ENCODE measurements at regions not wholly inside any gene's neighbourhood (a gene's known extent, or its start where the extent isn't known, plus 50 kb on each side); places are given as distances from the start of the nearest gene placed in this dataset.

GRCh38 chr12:107957459-107957858, 171.6 kb upstream of the WSCD2 start:
- DNase-seq (ENCODE audit: extremely low spot score, insufficient read length, low read depth) = no peak
- FAIRE-seq = no peak

- FAIRE-seq (no peak), DNase-seq (ENCODE audit: extremely low spot score, insufficient read length, low read depth) (no peak)
These were observed 165.5 kb upstream of the WSCD2 start for GRCh38 chr12:107963635-107964034.

GRCh38 chr12:107967170-107967569, 161.9 kb upstream of the WSCD2 start:
- no peak for DNase-seq (ENCODE audit: extremely low spot score, insufficient read length, low read depth)
- FAIRE-seq = no peak

- no peak for DNase-seq (ENCODE audit: extremely low spot score, insufficient read length, low read depth)
- no peak for FAIRE-seq
These were observed 155.1 kb upstream of the WSCD2 start for GRCh38 chr12:107973950-107974349.

GRCh38 chr12:107976331-107976730, 152.8 kb upstream of the WSCD2 start:
- no peak for DNase-seq (ENCODE audit: extremely low spot score, insufficient read length, low read depth)
- FAIRE-seq = no peak

- FAIRE-seq (no peak), DNase-seq (ENCODE audit: extremely low spot score, insufficient read length, low read depth) (no peak)
These were observed 150.9 kb upstream of the WSCD2 start for GRCh38 chr12:107978201-107978600.

- DNase-seq (ENCODE audit: extremely low spot score, insufficient read length, low read depth) = no peak
- no peak for FAIRE-seq
These were observed 150.4 kb upstream of the WSCD2 start for GRCh38 chr12:107978641-107979040.

- no peak for FAIRE-seq
- no peak for DNase-seq (ENCODE audit: extremely low spot score, insufficient read length, low read depth)
These were observed 145.2 kb upstream of the WSCD2 start for GRCh38 chr12:107983756-107984472.

GRCh38 chr12:107984973-107985372, 144.1 kb upstream of the WSCD2 start:
- FAIRE-seq (no peak), DNase-seq (ENCODE audit: extremely low spot score, insufficient read length, low read depth) (no peak)

GRCh38 chr12:107986183-107986582, 142.9 kb upstream of the WSCD2 start:
- DNase-seq (ENCODE audit: extremely low spot score, insufficient read length, low read depth) (no peak), FAIRE-seq (no peak)

GRCh38 chr12:107990325-107990724, 138.8 kb upstream of the WSCD2 start:
- DNase-seq (ENCODE audit: extremely low spot score, insufficient read length, low read depth) = no peak
- peak; percentile 41 for FAIRE-seq

GRCh38 chr12:107992029-107992428, 137.1 kb upstream of the WSCD2 start:
- FAIRE-seq (no peak), DNase-seq (ENCODE audit: extremely low spot score, insufficient read length, low read depth) (no peak)

- DNase-seq (ENCODE audit: extremely low spot score, insufficient read length, low read depth) (no peak), FAIRE-seq (peak; percentile 65)
These were observed 136.1 kb upstream of the WSCD2 start for GRCh38 chr12:107992870-107993451.

GRCh38 chr12:107998863-107999262, 130.2 kb upstream of the WSCD2 start:
- FAIRE-seq (no peak), DNase-seq (ENCODE audit: extremely low spot score, insufficient read length, low read depth) (no peak)

- FAIRE-seq (no peak), DNase-seq (ENCODE audit: extremely low spot score, insufficient read length, low read depth) (no peak)
These were observed 129.0 kb upstream of the WSCD2 start for GRCh38 chr12:108000111-108000510.

- FAIRE-seq (no peak), DNase-seq (ENCODE audit: extremely low spot score, insufficient read length, low read depth) (no peak)
These were observed 124.8 kb upstream of the WSCD2 start for GRCh38 chr12:108004319-108004718.

GRCh38 chr12:108008163-108008905, 120.8 kb upstream of the WSCD2 start:
- FAIRE-seq (no peak), DNase-seq (ENCODE audit: extremely low spot score, insufficient read length, low read depth) (no peak)

- no peak for DNase-seq (ENCODE audit: extremely low spot score, insufficient read length, low read depth)
- no peak for FAIRE-seq
These were observed 119.5 kb upstream of the WSCD2 start for GRCh38 chr12:108009442-108010070.

- DNase-seq (ENCODE audit: extremely low spot score, insufficient read length, low read depth) (no peak), FAIRE-seq (no peak)
These were observed 113.0 kb upstream of the WSCD2 start for GRCh38 chr12:108016022-108016564.

GRCh38 chr12:108017472-108018057, 111.5 kb upstream of the WSCD2 start:
- DNase-seq (ENCODE audit: extremely low spot score, insufficient read length, low read depth) = no peak
- no peak for FAIRE-seq
